ENCODE measurements at regions not wholly inside any gene's neighbourhood (a gene's known extent, or its start where the extent isn't known, plus 50 kb on each side); places are given as distances from the start of the nearest gene placed in this dataset.

DNA sequence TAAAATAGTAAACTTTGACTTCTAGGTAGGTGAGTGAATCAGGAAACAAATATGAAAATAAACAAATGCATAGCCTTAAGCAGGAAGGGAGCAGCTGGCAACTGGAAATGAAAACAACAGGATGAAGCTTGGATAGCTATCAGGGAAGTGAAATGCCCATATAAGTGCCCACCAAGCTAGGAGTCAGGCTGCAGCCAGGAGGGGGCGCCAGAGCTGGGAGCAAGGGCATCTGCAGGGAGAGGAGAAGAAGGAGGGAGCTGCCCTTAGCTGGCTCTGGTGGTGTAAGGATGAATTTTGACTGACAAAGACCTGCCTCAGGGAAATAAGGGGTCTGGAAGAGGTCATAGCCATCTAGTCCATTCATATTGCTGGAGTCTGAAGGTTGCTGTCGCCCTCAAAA lies 298.3 kb downstream of the TDRD15 start:
- TF ChIP-seq CTCF (tag by site-specific recombination; IDR thresholded peaks at IDR 0.05) (no peak), ZBTB8A (tag by site-specific recombination; IDR thresholded peaks at IDR 0.05) (no peak), ZNF121 (tag by site-specific recombination; IDR thresholded peaks at IDR 0.05) (no peak), ZNF707 (tag by site-specific recombination; IDR thresholded peaks at IDR 0.05) (no peak), ZBTB7A (tag by site-specific recombination; IDR thresholded peaks at IDR 0.05; ENCODE audit: low read depth) (no peak), PBX3 (CRISPR knock-in tag; IDR thresholded peaks at IDR 0.05) (no peak), PRDM4 (tag by site-specific recombination; IDR thresholded peaks at IDR 0.05) (no peak), ZBTB10 (tag by site-specific recombination; IDR thresholded peaks at IDR 0.05) (no peak), ATF2 (tag by site-specific recombination; IDR thresholded peaks at IDR 0.05; ENCODE audit: low read depth) (no peak), ZNF514 (tag by site-specific recombination; IDR thresholded peaks at IDR 0.05) (no peak), ZNF274 (IDR thresholded peaks at IDR 0.05; ENCODE audit: low read length) (no peak), ZNF274 (tag by site-specific recombination; IDR thresholded peaks at IDR 0.05; ENCODE audit: borderline replicate concordance) (no peak)
- TF ChIP-seq, protein P1, sequence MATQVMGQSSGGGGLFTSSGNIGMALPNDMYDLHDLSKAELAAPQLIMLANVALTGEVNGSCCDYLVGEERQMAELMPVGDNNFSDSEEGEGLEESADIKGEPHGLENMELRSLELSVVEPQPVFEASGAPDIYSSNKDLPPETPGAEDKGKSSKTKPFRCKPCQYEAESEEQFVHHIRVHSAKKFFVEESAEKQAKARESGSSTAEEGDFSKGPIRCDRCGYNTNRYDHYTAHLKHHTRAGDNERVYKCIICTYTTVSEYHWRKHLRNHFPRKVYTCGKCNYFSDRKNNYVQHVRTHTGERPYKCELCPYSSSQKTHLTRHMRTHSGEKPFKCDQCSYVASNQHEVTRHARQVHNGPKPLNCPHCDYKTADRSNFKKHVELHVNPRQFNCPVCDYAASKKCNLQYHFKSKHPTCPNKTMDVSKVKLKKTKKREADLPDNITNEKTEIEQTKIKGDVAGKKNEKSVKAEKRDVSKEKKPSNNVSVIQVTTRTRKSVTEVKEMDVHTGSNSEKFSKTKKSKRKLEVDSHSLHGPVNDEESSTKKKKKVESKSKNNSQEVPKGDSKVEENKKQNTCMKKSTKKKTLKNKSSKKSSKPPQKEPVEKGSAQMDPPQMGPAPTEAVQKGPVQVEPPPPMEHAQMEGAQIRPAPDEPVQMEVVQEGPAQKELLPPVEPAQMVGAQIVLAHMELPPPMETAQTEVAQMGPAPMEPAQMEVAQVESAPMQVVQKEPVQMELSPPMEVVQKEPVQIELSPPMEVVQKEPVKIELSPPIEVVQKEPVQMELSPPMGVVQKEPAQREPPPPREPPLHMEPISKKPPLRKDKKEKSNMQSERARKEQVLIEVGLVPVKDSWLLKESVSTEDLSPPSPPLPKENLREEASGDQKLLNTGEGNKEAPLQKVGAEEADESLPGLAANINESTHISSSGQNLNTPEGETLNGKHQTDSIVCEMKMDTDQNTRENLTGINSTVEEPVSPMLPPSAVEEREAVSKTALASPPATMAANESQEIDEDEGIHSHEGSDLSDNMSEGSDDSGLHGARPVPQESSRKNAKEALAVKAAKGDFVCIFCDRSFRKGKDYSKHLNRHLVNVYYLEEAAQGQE (tag by site-specific recombination; IDR thresholded peaks at IDR 0.05): no peak

Measured in HEK293 (cell line).